ENCODE measurements at regions not wholly inside any gene's neighbourhood (a gene's known extent, or its start where the extent isn't known, plus 50 kb on each side); places are given as distances from the start of the nearest gene placed in this dataset.

DNA sequence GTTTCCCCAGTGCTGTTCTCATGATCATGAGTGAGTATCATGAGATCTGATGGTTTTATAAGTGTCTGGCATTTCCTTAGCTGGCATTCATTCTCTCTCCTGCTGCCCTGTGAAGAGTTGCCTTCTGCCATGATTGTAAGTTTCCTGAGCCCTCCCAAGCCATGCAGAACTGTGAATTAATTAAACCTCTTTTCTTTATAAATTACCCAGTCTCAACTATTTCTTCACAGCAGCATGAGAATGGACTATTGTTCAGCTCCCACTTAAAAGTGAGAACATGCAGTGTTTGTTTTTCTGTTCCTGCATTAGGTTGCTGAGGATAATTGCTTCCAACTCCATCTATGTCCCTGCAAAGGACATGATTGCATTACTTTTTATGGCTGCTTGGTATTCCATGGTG is 311.7 kb upstream of the CTSO start:
- Histone ChIP-seq H3K36me3 (no peaks in the 10 kb centered on the region), H3K4me1 (no peaks in the 10 kb centered on the region), H3K9me3 (no peaks in the 10 kb centered on the region), H3K4me3 (no peak overlapping the region), H3K27ac (no peak overlapping the region), H3K27me3 (no peaks in the 10 kb centered on the region)
- DNase-seq (ENCODE audit: extremely low spot score in 2 of 2): no peak
- intact Hi-C loops (cut with DNase I): no loop called here
- no peak for TF ChIP-seq POLR2AphosphoS5 (IDR thresholded peaks at IDR 0.05; ENCODE audit: insufficient read depth in 1 of 2, low read depth in 1 of 2)
- TF ChIP-seq, protein P1, sequence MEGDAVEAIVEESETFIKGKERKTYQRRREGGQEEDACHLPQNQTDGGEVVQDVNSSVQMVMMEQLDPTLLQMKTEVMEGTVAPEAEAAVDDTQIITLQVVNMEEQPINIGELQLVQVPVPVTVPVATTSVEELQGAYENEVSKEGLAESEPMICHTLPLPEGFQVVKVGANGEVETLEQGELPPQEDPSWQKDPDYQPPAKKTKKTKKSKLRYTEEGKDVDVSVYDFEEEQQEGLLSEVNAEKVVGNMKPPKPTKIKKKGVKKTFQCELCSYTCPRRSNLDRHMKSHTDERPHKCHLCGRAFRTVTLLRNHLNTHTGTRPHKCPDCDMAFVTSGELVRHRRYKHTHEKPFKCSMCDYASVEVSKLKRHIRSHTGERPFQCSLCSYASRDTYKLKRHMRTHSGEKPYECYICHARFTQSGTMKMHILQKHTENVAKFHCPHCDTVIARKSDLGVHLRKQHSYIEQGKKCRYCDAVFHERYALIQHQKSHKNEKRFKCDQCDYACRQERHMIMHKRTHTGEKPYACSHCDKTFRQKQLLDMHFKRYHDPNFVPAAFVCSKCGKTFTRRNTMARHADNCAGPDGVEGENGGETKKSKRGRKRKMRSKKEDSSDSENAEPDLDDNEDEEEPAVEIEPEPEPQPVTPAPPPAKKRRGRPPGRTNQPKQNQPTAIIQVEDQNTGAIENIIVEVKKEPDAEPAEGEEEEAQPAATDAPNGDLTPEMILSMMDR (IDR thresholded peaks at IDR 0.05): no peak
- TF ChIP-seq POLR2A (IDR thresholded peaks at IDR 0.05): no peak

- DNase-seq (ENCODE audit: extremely low spot score in 2 of 2): no peak
- Histone ChIP-seq H3K4me3 (no peak overlapping the region), H3K27me3 (no peaks in the 10 kb centered on the region), H3K9me3 (no peaks in the 10 kb centered on the region), H3K4me1 (no peaks in the 10 kb centered on the region), H3K27ac (no peak overlapping the region), H3K36me3 (no peaks in the 10 kb centered on the region)
- TF ChIP-seq, protein P1 (IDR thresholded peaks at IDR 0.05): no peak
- intact Hi-C loops (cut with DNase I): no loop called here
Observed at GRCh38 chr4:156261230-156261629, 307.6 kb upstream of the CTSO start.

DNA sequence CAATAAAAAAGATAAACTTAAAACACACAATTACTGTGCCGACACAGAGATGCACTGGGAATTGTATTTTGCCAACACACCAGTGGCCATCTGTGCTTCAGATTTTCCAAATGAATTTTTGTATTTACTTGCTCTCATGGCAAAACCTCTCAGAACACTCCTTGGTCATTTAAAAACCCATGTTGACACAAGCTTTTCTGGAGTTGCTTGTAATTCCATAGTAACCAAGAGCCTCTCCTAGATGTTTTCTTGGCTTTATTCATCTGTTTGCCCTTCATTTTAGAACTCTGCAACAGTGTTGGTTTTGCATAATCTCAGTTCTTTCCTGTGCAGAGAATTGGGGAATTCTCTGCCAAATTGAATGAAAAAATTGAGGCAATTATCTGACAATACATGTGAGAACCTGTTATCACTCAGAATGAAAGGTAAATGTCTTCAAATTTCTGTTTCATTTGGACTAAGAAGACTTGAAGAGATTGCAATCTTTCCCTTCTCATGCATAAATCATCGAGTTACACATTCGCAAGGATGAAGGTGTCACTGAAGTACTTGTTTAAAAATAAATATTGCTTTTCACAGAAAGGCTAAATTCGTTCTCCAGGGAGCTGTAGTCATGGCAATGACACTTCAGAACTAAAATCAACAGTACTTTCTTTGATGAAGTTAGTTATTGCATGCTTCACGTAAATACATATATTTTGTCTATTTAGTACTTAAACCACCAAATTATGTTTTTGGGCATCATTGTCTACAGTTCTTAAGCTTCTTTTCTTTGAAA is 301.8 kb upstream of the CTSO start:
- no peak overlapping the region for H3K27ac ChIP-seq
- TF ChIP-seq POLR2AphosphoS5 (IDR thresholded peaks at IDR 0.05; ENCODE audit: insufficient read depth in 1 of 2, low read depth in 1 of 2): no peak
- TF ChIP-seq POLR2A (IDR thresholded peaks at IDR 0.05): no peak
- TF ChIP-seq, protein P1 (IDR thresholded peaks at IDR 0.05): no peak
- H3K36me3 ChIP-seq: no peaks in the 10 kb centered on the region
- no peaks in the 10 kb centered on the region for H3K27me3 ChIP-seq
- no peaks in the 10 kb centered on the region for H3K4me1 ChIP-seq
- no peak overlapping the region for H3K4me3 ChIP-seq
- H3K9me3 ChIP-seq: no peaks in the 10 kb centered on the region
- no peak for DNase-seq (ENCODE audit: extremely low spot score in 2 of 2)
- intact Hi-C loops (cut with DNase I): no loop called here

DNA sequence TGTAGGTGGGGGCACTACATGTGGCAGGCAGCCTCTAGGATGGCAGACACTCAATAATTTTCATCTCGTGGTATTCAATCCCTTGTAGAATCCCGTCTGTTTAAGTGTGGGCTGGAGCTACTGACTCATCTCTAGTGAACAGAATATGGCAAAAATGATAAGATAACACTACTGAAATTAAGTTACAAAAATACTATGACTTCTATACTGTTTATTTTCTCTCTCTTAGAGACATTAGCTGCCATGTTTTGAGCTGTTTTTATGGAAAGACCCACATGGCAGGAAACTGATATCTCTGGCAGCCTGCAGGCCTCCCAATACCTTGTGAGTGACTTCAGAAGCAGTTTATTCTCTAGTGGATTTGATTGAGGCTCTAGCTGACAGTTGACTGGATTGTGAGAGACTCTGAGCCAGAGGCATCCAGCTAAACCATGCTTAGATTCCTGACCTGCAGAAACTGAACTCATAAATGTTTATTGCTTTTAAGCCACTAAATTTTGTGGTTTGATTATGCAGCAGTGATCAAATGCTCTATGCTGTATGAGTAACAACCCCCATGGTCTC is 298.8 kb upstream of the CTSO start:
- no peaks in the 10 kb centered on the region for H3K36me3 ChIP-seq
- no peaks in the 10 kb centered on the region for H3K9me3 ChIP-seq
- no peak for TF ChIP-seq POLR2A (IDR thresholded peaks at IDR 0.05)
- H3K4me3 ChIP-seq: no peak overlapping the region
- intact Hi-C loops (cut with DNase I): no loop called here
- no peaks in the 10 kb centered on the region for H3K27me3 ChIP-seq
- DNase-seq (ENCODE audit: extremely low spot score in 2 of 2): no peak
- no peaks in the 10 kb centered on the region for H3K4me1 ChIP-seq
- no peak overlapping the region for H3K27ac ChIP-seq

DNA sequence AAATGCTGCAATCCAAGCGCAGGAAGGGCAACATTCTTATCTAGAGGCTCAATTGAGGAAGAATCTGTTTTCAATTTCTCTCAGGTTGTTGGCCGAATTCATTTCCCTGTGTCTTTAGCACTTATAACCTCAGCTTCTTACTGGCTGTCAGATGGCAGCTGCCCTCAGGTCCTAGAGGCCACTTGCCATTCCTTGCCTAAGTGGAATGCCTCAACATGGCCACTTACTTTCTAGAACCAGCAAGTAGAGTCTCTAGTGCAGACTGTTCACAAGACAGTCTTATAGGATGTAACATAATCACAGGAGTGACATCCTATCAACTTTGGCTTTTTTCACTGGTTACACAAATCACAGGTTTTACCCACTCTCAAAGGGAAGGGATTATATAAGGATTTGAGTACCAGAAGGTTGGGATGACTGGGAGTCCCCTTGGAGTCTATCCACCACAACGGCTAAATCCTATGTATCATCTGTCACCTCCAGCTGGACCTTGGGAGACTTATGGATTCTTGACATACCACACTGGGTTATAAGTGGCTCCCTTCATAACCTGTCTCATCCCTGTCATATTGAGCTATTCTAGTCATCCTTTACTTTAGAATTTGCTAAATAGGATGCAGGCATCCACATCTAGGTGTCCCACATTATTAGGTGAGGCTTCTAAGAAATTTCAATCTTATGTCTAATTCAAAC is 297.9 kb upstream of the CTSO start:
- no peak overlapping the region for H3K27ac ChIP-seq
- H3K4me3 ChIP-seq: no peak overlapping the region
- H3K36me3 ChIP-seq: no peaks in the 10 kb centered on the region
- no peaks in the 10 kb centered on the region for H3K27me3 ChIP-seq
- intact Hi-C loops (cut with DNase I): no loop called here
- H3K9me3 ChIP-seq: no peaks in the 10 kb centered on the region
- DNase-seq (ENCODE audit: extremely low spot score in 2 of 2): no peak
- no peaks in the 10 kb centered on the region for H3K4me1 ChIP-seq
- TF ChIP-seq POLR2AphosphoS5 (IDR thresholded peaks at IDR 0.05; ENCODE audit: insufficient read depth in 1 of 2, low read depth in 1 of 2): no peak
- TF ChIP-seq, protein P1 (IDR thresholded peaks at IDR 0.05): no peak
- no peak for TF ChIP-seq POLR2A (IDR thresholded peaks at IDR 0.05)
